HL-60 (cell line): ENCODE measurements at regions not wholly inside any gene's neighbourhood (a gene's known extent, or its start where the extent isn't known, plus 50 kb on each side); places are given as distances from the start of the nearest gene placed in this dataset.

Experiments
- DNase-seq, 2 experiments: peaks; one replicate each; pipeline ENCODE4 v3.0.0-alpha.2; 2010 to 2020; ENCODE audit warnings: low read depth in 1 of 2, low spot score in 1 of 2
- H3K27ac ChIP-seq: fragments of 250-450 bp; sonication (Bioruptor Pico); replicated peaks from 2 replicates; pipeline ENCODE4 v1.5.1; 2020; ENCODE audit warnings: mild to moderate bottlenecking, moderate library complexity
- H3K27me3 ChIP-seq: fragments of 250-450 bp; sonication (Bioruptor Pico); 2 replicates; pipeline ENCODE4 v1.5.1; 2021; ENCODE audit warnings: mild to moderate bottlenecking, moderate library complexity; ENCODE audit not compliant: insufficient read depth, poor library complexity, severe bottlenecking
- H3K4me3 ChIP-seq: replicated peaks from 2 replicates; pipeline ENCODE4 v1.5.1; 2011; ENCODE audit warnings: mild to moderate bottlenecking, control low read depth, low read length; ENCODE audit not compliant: insufficient read depth
- CTCF ChIP-seq: IDR thresholded peaks from one replicate; pipeline ENCODE4 v1.5.1; 2011; ENCODE audit warnings: low read length, control low read depth, inconsistent platforms; ENCODE audit not compliant: insufficient read depth
- GABPA ChIP-seq: IDR thresholded peaks from 2 replicates; pipeline ENCODE4 v1.6.1; 2012; ENCODE audit warnings: low read depth
- POLR2AphosphoS5 ChIP-seq: IDR thresholded peaks from 2 replicates; pipeline ENCODE4 v1.6.1; 2012; ENCODE audit warnings: low read depth
- REST ChIP-seq: IDR thresholded peaks from 2 replicates; pipeline ENCODE4 v1.6.1; 2012; ENCODE audit warnings: low read depth; ENCODE audit not compliant: insufficient replicate concordance
- SPI1 ChIP-seq: IDR thresholded peaks from 2 replicates; pipeline ENCODE4 v1.6.1; 2012; ENCODE audit warnings: low read depth, mild to moderate bottlenecking, borderline replicate concordance

GRCh38 chr16:54488729-54489128, 202.1 kb upstream of the IRX3 start:
- DNase-seq, result no peak
- no peaks in the 10 kb centered on the region for H3K27me3 ChIP-seq
- TF ChIP-seq SPI1 (no peak), POLR2AphosphoS5 (no peak), REST (no peak), GABPA (no peak), CTCF (no peak)
- H3K4me3 ChIP-seq, result no peak overlapping the region
- no peak overlapping the region for H3K27ac ChIP-seq

GRCh38 chr16:54487933-54488332, 201.3 kb upstream of the IRX3 start:
- no peaks in the 10 kb centered on the region for H3K27me3 ChIP-seq
- H3K27ac ChIP-seq, result no peak overlapping the region
- DNase-seq, result no peak
- no peak overlapping the region for H3K4me3 ChIP-seq
- TF ChIP-seq SPI1, result no peak
- no peak for TF ChIP-seq GABPA
- TF ChIP-seq REST, result no peak
- no peak for TF ChIP-seq CTCF
- TF ChIP-seq POLR2AphosphoS5, result no peak

- TF ChIP-seq REST (no peak), SPI1 (no peak), POLR2AphosphoS5 (no peak), CTCF (no peak), GABPA (no peak)
- Histone ChIP-seq H3K4me3 (no peak overlapping the region), H3K27me3 (no peaks in the 10 kb centered on the region), H3K27ac (no peak overlapping the region)
- DNase-seq, result no peak
These were observed 198.1 kb upstream of the IRX3 start for GRCh38 chr16:54484700-54485099.
